ENCODE measurements at regions not wholly inside any gene's neighbourhood (a gene's known extent, or its start where the extent isn't known, plus 50 kb on each side); places are given as distances from the start of the nearest gene placed in this dataset.
"Not testable (repeated sequence)": the region's sequence is repeated elsewhere in the genome, so short reads cannot be mapped to it uniquely, and the experiment has no call there.

GRCh38 chr6:60870779-60871178 lies 1415.2 kb downstream of the KHDRBS2 start:
- H3K36me3 ChIP-seq (ENCODE audit: control insufficient read depth, insufficient read depth, low read length); H3K9me3 ChIP-seq (ENCODE audit: control insufficient read depth, insufficient read depth, low read length); H3K4me3 ChIP-seq (ENCODE audit: low read length); H3K27me3 ChIP-seq (ENCODE audit: control insufficient read depth, insufficient read depth, low read length); H3K27ac ChIP-seq (ENCODE audit: low read length); DNase-seq (ENCODE audit: low read depth, low spot score); H3K4me1 ChIP-seq (ENCODE audit: control insufficient read depth, insufficient read depth, low read length): not testable (repeated sequence)
- WGBS (ENCODE audit: insufficient coverage, insufficient read length) = no CpG with 5 or more reads among the region's 4 CpGs

DNA sequence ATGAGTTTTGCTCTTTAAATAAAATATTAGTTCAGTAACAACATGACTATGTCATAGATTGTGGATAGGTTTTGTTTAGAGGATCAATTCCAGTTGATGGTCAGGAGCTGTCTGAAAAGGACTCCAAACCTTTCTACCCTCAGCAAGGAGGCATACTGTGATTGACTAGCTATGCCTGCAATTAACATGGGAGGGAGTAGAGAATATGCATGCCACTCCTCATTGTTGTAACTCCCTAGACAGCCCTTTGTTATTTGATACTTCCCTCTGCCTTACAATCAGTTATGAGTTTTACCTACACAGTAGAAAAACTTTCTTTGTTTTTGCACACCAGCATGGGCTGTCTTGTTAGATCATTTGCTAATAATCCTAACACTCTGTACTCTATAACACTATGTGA lies 1418.5 kb downstream of the KHDRBS2 start:
- no peaks in the 10 kb centered on the region for H3K36me3 ChIP-seq (ENCODE audit: control insufficient read depth, insufficient read depth, low read length)
- DNase-seq (ENCODE audit: low read depth, low spot score) = no peak
- no peaks in the 10 kb centered on the region for H3K4me1 ChIP-seq (ENCODE audit: control insufficient read depth, insufficient read depth, low read length)
- no peaks in the 10 kb centered on the region for H3K9me3 ChIP-seq (ENCODE audit: control insufficient read depth, insufficient read depth, low read length)
- H3K4me3 ChIP-seq (ENCODE audit: low read length) = no peak overlapping the region
- no peak overlapping the region for H3K27ac ChIP-seq (ENCODE audit: low read length)
- no peaks in the 10 kb centered on the region for H3K27me3 ChIP-seq (ENCODE audit: control insufficient read depth, insufficient read depth, low read length)

GRCh38 chr6:60843175-60843982 lies 1442.6 kb downstream of the KHDRBS2 start:
- no CpG with 5 or more reads among the region's 3 CpGs for WGBS (ENCODE audit: insufficient coverage, insufficient read length)
- H3K9me3 ChIP-seq (ENCODE audit: control insufficient read depth, insufficient read depth, low read length); H3K36me3 ChIP-seq (ENCODE audit: control insufficient read depth, insufficient read depth, low read length); H3K27ac ChIP-seq (ENCODE audit: low read length); H3K4me1 ChIP-seq (ENCODE audit: control insufficient read depth, insufficient read depth, low read length); H3K4me3 ChIP-seq (ENCODE audit: low read length); H3K27me3 ChIP-seq (ENCODE audit: control insufficient read depth, insufficient read depth, low read length): not testable (repeated sequence)
- peak; percentile 16 for DNase-seq (ENCODE audit: low read depth, low spot score)

GRCh38 chr6:60830726-60831125 lies 1455.3 kb downstream of the KHDRBS2 start:
- not testable (repeated sequence) for H3K27me3 ChIP-seq (ENCODE audit: control insufficient read depth, insufficient read depth, low read length); H3K4me3 ChIP-seq (ENCODE audit: low read length); H3K4me1 ChIP-seq (ENCODE audit: control insufficient read depth, insufficient read depth, low read length); H3K9me3 ChIP-seq (ENCODE audit: control insufficient read depth, insufficient read depth, low read length); DNase-seq (ENCODE audit: low read depth, low spot score); H3K36me3 ChIP-seq (ENCODE audit: control insufficient read depth, insufficient read depth, low read length); H3K27ac ChIP-seq (ENCODE audit: low read length)
- WGBS (ENCODE audit: insufficient coverage, insufficient read length) = no CpG with 5 or more reads among the region's 4 CpGs

- H3K27ac ChIP-seq (ENCODE audit: low read length); DNase-seq (ENCODE audit: low read depth, low spot score); H3K4me1 ChIP-seq (ENCODE audit: control insufficient read depth, insufficient read depth, low read length); H3K36me3 ChIP-seq (ENCODE audit: control insufficient read depth, insufficient read depth, low read length); H3K9me3 ChIP-seq (ENCODE audit: control insufficient read depth, insufficient read depth, low read length); H3K27me3 ChIP-seq (ENCODE audit: control insufficient read depth, insufficient read depth, low read length); H3K4me3 ChIP-seq (ENCODE audit: low read length): not testable (repeated sequence)
Measured at GRCh38 chr6:60822597-60822996, 1463.4 kb downstream of the KHDRBS2 start.

- H3K36me3 ChIP-seq (ENCODE audit: control insufficient read depth, insufficient read depth, low read length); H3K27ac ChIP-seq (ENCODE audit: low read length); H3K4me3 ChIP-seq (ENCODE audit: low read length); H3K9me3 ChIP-seq (ENCODE audit: control insufficient read depth, insufficient read depth, low read length); H3K27me3 ChIP-seq (ENCODE audit: control insufficient read depth, insufficient read depth, low read length); H3K4me1 ChIP-seq (ENCODE audit: control insufficient read depth, insufficient read depth, low read length); DNase-seq (ENCODE audit: low read depth, low spot score): not testable (repeated sequence)
- WGBS (ENCODE audit: insufficient coverage, insufficient read length) = no CpG with 5 or more reads among the region's 2 CpGs
Measured at GRCh38 chr6:60818072-60818471, 1468.0 kb downstream of the KHDRBS2 start.

DNA sequence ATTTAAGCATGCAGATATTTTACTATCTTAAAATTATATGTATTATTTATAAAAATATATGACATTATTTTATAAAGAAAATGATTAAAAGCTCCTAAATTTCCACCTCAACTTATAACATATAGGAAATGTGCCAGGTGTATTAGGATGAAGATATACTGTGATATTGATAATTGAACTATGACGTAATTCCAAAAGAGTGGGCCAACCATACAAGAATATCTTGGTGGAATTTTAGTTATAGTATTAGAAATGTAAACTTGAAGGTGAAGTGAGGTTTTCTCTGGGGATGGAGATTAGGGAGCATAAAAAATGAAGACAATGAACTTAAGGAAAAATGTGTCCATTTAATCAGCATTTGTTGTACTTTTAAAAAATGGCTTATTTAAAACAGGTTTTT lies 1471.2 kb downstream of the KHDRBS2 start:
- WGBS (ENCODE audit: insufficient coverage, insufficient read length) = no CpG with 5 or more reads among the region's 1 CpG
- not testable (repeated sequence) for H3K9me3 ChIP-seq (ENCODE audit: control insufficient read depth, insufficient read depth, low read length)

GRCh38 chr6:60813897-60814596 lies 1472.0 kb downstream of the KHDRBS2 start:
- not testable (repeated sequence) for H3K36me3 ChIP-seq (ENCODE audit: control insufficient read depth, insufficient read depth, low read length); DNase-seq (ENCODE audit: low read depth, low spot score); H3K4me3 ChIP-seq (ENCODE audit: low read length); H3K27ac ChIP-seq (ENCODE audit: low read length); H3K9me3 ChIP-seq (ENCODE audit: control insufficient read depth, insufficient read depth, low read length); H3K27me3 ChIP-seq (ENCODE audit: control insufficient read depth, insufficient read depth, low read length); H3K4me1 ChIP-seq (ENCODE audit: control insufficient read depth, insufficient read depth, low read length)
- WGBS (ENCODE audit: insufficient coverage, insufficient read length) = no CpG with 5 or more reads among the region's 4 CpGs

More for the DNA sequence above, 1471.2 kb downstream of the KHDRBS2 start:
- not testable (repeated sequence) for DNase-seq (ENCODE audit: low read depth, low spot score); H3K27me3 ChIP-seq (ENCODE audit: control insufficient read depth, insufficient read depth, low read length); H3K4me3 ChIP-seq (ENCODE audit: low read length); H3K27ac ChIP-seq (ENCODE audit: low read length); H3K4me1 ChIP-seq (ENCODE audit: control insufficient read depth, insufficient read depth, low read length); H3K36me3 ChIP-seq (ENCODE audit: control insufficient read depth, insufficient read depth, low read length)

- WGBS (ENCODE audit: insufficient coverage, insufficient read length) = no CpG with 5 or more reads among the region's 2 CpGs
- not testable (repeated sequence) for H3K4me1 ChIP-seq (ENCODE audit: control insufficient read depth, insufficient read depth, low read length)
Measured at GRCh38 chr6:60810216-60810615, 1475.8 kb downstream of the KHDRBS2 start.

GRCh38 chr6:60799146-60799545 lies 1486.9 kb downstream of the KHDRBS2 start:
- not testable (repeated sequence) for DNase-seq (ENCODE audit: low read depth, low spot score); H3K4me3 ChIP-seq (ENCODE audit: low read length); H3K36me3 ChIP-seq (ENCODE audit: control insufficient read depth, insufficient read depth, low read length); H3K9me3 ChIP-seq (ENCODE audit: control insufficient read depth, insufficient read depth, low read length); H3K27ac ChIP-seq (ENCODE audit: low read length); H3K4me1 ChIP-seq (ENCODE audit: control insufficient read depth, insufficient read depth, low read length); H3K27me3 ChIP-seq (ENCODE audit: control insufficient read depth, insufficient read depth, low read length)
- WGBS (ENCODE audit: insufficient coverage, insufficient read length) = no CpG with 5 or more reads among the region's 3 CpGs

More at GRCh38 chr6:60810216-60810615, 1475.8 kb downstream of the KHDRBS2 start:
- H3K27me3 ChIP-seq (ENCODE audit: control insufficient read depth, insufficient read depth, low read length); H3K27ac ChIP-seq (ENCODE audit: low read length); H3K36me3 ChIP-seq (ENCODE audit: control insufficient read depth, insufficient read depth, low read length); H3K4me3 ChIP-seq (ENCODE audit: low read length); DNase-seq (ENCODE audit: low read depth, low spot score); H3K9me3 ChIP-seq (ENCODE audit: control insufficient read depth, insufficient read depth, low read length): not testable (repeated sequence)

DNA sequence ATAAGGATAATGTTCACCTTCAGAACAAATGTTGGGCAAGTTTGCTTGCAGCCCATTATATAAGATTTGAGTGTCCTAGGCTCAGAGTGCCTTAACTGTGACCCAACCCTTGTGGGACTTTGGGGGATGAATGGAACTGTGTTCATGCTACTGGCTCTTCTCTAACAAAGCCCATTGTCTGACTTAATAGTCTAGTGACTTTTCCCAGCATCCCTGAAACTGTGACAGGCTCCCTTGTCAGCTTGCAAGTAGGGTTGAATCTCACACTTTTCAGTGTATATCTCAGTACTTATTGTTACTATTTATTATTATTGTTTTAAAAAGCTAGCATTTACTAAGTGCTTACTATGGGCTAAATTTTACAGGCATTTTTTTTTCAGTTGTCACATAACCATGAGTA lies 1488.2 kb downstream of the KHDRBS2 start:
- not testable (repeated sequence) for H3K4me1 ChIP-seq (ENCODE audit: control insufficient read depth, insufficient read depth, low read length); H3K27ac ChIP-seq (ENCODE audit: low read length); DNase-seq (ENCODE audit: low read depth, low spot score); H3K36me3 ChIP-seq (ENCODE audit: control insufficient read depth, insufficient read depth, low read length); H3K9me3 ChIP-seq (ENCODE audit: control insufficient read depth, insufficient read depth, low read length); H3K27me3 ChIP-seq (ENCODE audit: control insufficient read depth, insufficient read depth, low read length); H3K4me3 ChIP-seq (ENCODE audit: low read length)

Data from iPS DF 6.9 (cell line).